Breast epithelium (tissue), 4 donors: ENCODE measurements at regions not wholly inside any gene's neighbourhood (a gene's known extent, or its start where the extent isn't known, plus 50 kb on each side); places are given as distances from the start of the nearest gene placed in this dataset.

Experiments
- DNase-seq, 2 donors: peaks; one replicate each; pipeline ENCODE4 v3.0.0-alpha.2; 2019; ENCODE audit warnings: low spot score in 2 of 2
- H3K27ac ChIP-seq, 2 donors: fragments of 200-600 bp; sonication (generic) in 1 of 2; one replicate each; pipeline ENCODE4 v1.5.1; 2016 to 2019; ENCODE audit warnings: mild to moderate bottlenecking in 1 of 2
- H3K27me3 ChIP-seq, 2 donors: fragments of 200-600 bp; sonication (generic) in 1 of 2; one replicate each; pipeline versions ENCODE4 v1.5.1 to v1.6.0; 2017 to 2019; ENCODE audit warnings: control low read depth in 1 of 2, mild to moderate bottlenecking in 1 of 2
- H3K36me3 ChIP-seq: fragments of 200-600 bp; one replicate; pipeline ENCODE4 v1.5.1; 2019
- H3K4me1 ChIP-seq, 2 donors: fragments of 200-600 bp; sonication (generic); one replicate each; pipeline ENCODE4 v1.5.1; 2016 to 2019; ENCODE audit warnings: control low read depth in 1 of 2
- H3K4me3 ChIP-seq, 3 donors: fragments of 200-600 bp; sonication (generic); 1 replicate in 2 of 3; 2 replicates in 1 of 3; pipeline ENCODE4 v1.5.1; 2016 to 2019; ENCODE audit warnings: mild to moderate bottlenecking in 3 of 3, moderate library complexity in 2 of 3
- H3K9me3 ChIP-seq, 2 donors: fragments of 200-600 bp; sonication (generic) in 1 of 2; one replicate each; pipeline ENCODE4 v1.5.1; 2016 to 2019; ENCODE audit warnings: control low read depth in 1 of 2
- POLR2A ChIP-seq: fragments of 450-650 bp; IDR thresholded peaks from one replicate; pipeline ENCODE4 v1.6.1; 2016; ENCODE audit warnings: antibody characterized with exemption, mild to moderate bottlenecking, moderate library complexity
- POLR2AphosphoS5 ChIP-seq, 3 donors: sonication (generic); formaldehyde crosslinking; IDR thresholded peaks; one replicate each; pipeline ENCODE4 v1.6.1; 2017; ENCODE audit warnings: antibody characterized with exemption in 3 of 3
- intact Hi-C: fragments of 100-400 bp; cut with DNase I; formaldehyde crosslinking; loops from one replicate; pipeline ENCODE4 v1.15.1; 2023; ENCODE audit warnings: low total_unique reads
- TF ChIP-seq, protein P1 (sequence below), 3 donors: fragments of 450-650 bp; IDR thresholded peaks; one replicate each; pipeline ENCODE4 v1.5.1; 2016 to 2017; ENCODE audit warnings: antibody characterized with exemption in 3 of 3, mild to moderate bottlenecking in 3 of 3, moderate library complexity in 3 of 3

DNA sequence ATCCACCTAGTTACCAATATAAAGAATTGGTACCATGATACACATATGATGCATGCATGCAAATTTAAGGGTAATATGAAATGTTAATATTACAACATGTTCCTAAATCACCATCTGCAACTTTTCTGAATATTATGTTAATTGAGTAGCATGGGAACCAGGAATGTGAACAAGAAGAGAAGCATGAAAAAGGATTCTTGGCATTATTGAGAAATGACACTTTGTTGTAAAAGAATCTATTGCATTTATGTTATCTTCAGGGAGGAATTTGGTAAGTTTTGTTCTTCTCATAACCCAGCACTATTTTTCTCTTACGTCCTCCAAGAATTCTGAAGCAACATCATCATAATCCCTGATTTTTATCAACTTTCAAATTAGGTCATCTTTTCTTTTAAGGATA, 159.9 kb upstream of the SLC25A13 start:
- Histone ChIP-seq H3K4me3 (no peak overlapping the region), H3K27me3 (no peaks in the 10 kb centered on the region), H3K9me3 (no peaks in the 10 kb centered on the region), H3K27ac (no peak overlapping the region), H3K36me3 (no peaks in the 10 kb centered on the region), H3K4me1 (no peaks in the 10 kb centered on the region)
- intact Hi-C loops: no loop called here
- DNase-seq: no peak
- TF ChIP-seq POLR2A: no peak

DNA sequence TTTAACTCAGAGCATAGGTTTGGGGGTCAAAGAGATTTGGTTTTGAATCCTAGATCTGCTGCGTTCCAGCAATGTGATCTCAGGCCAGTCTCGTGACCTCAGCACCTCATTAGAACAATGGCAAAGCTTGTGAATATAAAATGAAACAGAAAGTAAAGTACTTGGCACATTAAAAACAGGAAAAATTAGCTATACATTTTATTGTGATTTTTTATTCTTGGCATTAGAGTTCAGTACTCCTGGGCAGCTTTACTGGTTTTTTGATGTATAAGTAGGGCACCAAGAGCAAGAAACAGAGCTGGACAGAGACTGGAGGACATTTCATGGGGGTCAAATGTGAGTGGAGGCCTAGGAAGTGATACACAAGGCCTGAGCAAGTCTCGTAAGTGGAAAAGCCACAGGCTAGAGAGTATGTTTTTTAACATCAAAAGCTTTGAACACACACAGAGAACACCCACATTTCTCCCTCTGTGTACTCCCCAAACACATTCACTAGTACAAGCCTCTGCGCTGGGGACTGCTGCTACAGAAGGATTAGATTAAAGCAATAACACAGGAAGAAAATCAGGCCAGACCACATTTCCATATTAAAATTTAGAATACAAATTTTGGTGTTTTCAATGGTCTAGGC, 157.2 kb upstream of the SLC25A13 start:
- Histone ChIP-seq H3K4me1 (no peaks in the 10 kb centered on the region), H3K9me3 (no peaks in the 10 kb centered on the region), H3K36me3 (no peaks in the 10 kb centered on the region), H3K27me3 (no peaks in the 10 kb centered on the region), H3K4me3 (peak overlapping the region in 1 of 3 donors; percentile 20), H3K27ac (no peak overlapping the region)
- intact Hi-C loops: no loop called here
- DNase-seq: no peak
- no peak for TF ChIP-seq POLR2AphosphoS5 (IDR thresholded peaks at IDR 0.05)
- no peak for TF ChIP-seq POLR2A
- TF ChIP-seq, protein P1, sequence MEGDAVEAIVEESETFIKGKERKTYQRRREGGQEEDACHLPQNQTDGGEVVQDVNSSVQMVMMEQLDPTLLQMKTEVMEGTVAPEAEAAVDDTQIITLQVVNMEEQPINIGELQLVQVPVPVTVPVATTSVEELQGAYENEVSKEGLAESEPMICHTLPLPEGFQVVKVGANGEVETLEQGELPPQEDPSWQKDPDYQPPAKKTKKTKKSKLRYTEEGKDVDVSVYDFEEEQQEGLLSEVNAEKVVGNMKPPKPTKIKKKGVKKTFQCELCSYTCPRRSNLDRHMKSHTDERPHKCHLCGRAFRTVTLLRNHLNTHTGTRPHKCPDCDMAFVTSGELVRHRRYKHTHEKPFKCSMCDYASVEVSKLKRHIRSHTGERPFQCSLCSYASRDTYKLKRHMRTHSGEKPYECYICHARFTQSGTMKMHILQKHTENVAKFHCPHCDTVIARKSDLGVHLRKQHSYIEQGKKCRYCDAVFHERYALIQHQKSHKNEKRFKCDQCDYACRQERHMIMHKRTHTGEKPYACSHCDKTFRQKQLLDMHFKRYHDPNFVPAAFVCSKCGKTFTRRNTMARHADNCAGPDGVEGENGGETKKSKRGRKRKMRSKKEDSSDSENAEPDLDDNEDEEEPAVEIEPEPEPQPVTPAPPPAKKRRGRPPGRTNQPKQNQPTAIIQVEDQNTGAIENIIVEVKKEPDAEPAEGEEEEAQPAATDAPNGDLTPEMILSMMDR (IDR thresholded peaks at IDR 0.05): no peak

DNA sequence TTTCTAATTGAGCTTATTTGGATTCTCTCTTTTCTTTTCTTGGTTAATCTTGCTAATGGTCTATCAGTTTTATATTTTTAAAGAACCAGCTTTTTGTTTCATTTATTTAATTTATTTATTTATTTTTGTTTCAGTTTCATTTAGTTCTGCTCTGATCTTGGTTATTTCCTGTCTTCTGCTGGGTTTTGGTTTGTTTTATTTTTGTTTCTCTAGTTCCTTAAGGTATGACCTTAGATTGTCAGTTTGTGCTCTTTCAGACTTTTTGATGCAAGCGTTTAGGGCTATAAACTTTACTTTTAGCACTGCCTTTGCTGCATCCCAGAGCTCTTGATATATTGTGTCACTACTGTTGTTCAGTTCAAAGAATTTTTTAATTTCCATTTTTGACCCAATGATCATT, 149.7 kb upstream of the SLC25A13 start:
- Histone ChIP-seq H3K36me3 (no peaks in the 10 kb centered on the region), H3K4me1 (no peaks in the 10 kb centered on the region), H3K9me3 (no peaks in the 10 kb centered on the region), H3K27ac (no peak overlapping the region), H3K4me3 (no peak overlapping the region), H3K27me3 (no peaks in the 10 kb centered on the region)
- TF ChIP-seq, protein P1 (IDR thresholded peaks at IDR 0.05): no peak
- TF ChIP-seq POLR2A (no peak), POLR2AphosphoS5 (IDR thresholded peaks at IDR 0.05) (no peak)
- intact Hi-C loops: no loop called here
- no peak for DNase-seq

DNA sequence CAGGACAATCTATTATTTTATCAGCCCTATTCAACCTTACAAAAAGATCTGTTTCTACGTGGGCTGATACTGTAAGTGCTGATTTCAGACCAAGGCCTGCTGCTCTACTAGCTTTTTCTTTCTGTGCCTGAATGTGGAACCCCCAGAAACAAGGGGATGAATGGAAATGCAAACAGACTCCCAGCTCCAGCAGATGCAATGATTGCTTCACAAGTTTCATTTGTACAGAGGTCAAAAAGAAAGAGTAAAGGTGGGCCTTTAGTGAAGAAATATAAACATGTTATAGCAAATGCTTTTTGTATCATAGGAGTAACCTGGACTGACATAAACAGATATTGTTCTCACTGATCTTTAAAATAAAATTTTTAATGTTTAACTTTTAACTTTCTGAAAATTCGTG, 130.2 kb upstream of the SLC25A13 start:
- TF ChIP-seq POLR2A (no peak), POLR2AphosphoS5 (IDR thresholded peaks at IDR 0.05) (no peak)
- TF ChIP-seq, protein P1 (IDR thresholded peaks at IDR 0.05): no peak
- no peak for DNase-seq
- Histone ChIP-seq H3K9me3 (no peaks in the 10 kb centered on the region), H3K36me3 (no peaks in the 10 kb centered on the region), H3K27me3 (no peaks in the 10 kb centered on the region), H3K27ac (no peak overlapping the region), H3K4me1 (no peaks in the 10 kb centered on the region), H3K4me3 (no peak overlapping the region)
- intact Hi-C loops: no loop called here

DNA sequence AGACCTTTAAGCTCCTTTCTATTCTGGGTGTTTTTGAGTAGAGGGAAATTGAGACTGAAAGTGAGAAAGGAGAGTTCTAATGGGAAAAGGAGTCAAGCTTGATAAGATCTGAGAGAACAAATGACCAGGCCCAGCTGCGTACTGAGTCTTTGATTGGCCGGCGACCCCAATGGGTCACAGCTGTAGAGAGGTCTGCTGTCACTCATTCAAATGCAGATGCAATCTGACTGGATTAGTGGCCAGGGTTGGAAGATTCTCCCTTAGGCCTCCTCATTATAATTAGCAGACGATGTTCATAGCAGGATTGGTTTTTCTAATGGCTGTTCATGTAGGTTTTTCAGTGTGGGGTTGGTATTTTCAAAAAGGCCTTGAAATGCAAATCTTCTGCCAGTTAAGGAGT, 127.2 kb upstream of the SLC25A13 start:
- no peaks in the 10 kb centered on the region for H3K9me3 ChIP-seq
- no peaks in the 10 kb centered on the region for H3K27me3 ChIP-seq
- TF ChIP-seq, protein P1 (IDR thresholded peaks at IDR 0.05): no peak
- intact Hi-C loops: no loop called here
- no peaks in the 10 kb centered on the region for H3K4me1 ChIP-seq
- DNase-seq: no peak
- no peak overlapping the region for H3K4me3 ChIP-seq
- H3K36me3 ChIP-seq: no peaks in the 10 kb centered on the region
- no peak overlapping the region for H3K27ac ChIP-seq
